ENCODE measurements at regions not wholly inside any gene's neighbourhood (a gene's known extent, or its start where the extent isn't known, plus 50 kb on each side); places are given as distances from the start of the nearest gene placed in this dataset.

GRCh38 chr11:115665175-115665821, 161.1 kb upstream of the CADM1 start:
- no peak for TF ChIP-seq POLR2AphosphoS5 (IDR thresholded peaks at IDR 0.05; ENCODE audit: low read depth, low read length)
- no peak for TF ChIP-seq REST (IDR thresholded peaks at IDR 0.05; ENCODE audit: insufficient read depth in 1 of 2, low read depth in 2 of 2, low read length in 1 of 2)
- TF ChIP-seq CTCF (IDR thresholded peaks at IDR 0.05) = no peak
- TF ChIP-seq TCF7L2 (IDR thresholded peaks at IDR 0.05; ENCODE audit: low read depth, low read length) = no peak
- no peak for TF ChIP-seq SIN3A (IDR thresholded peaks at IDR 0.05; ENCODE audit: borderline replicate concordance, insufficient read depth, low read depth, low read length)
- intact Hi-C loops (cut with micrococcal nuclease; ENCODE audit: unreplicated experiment) = no loop called here
- CTCF ChIA-PET = no interaction called here
- Histone ChIP-seq H3K27me3 (ENCODE audit: control insufficient read depth, insufficient read depth, low read length) (no peaks in the 10 kb centered on the region), H3K4me3 (ENCODE audit: low read depth in 2 of 2, low read length in 2 of 2) (no peak overlapping the region), H3K4me1 (ENCODE audit: control insufficient read depth, insufficient read depth, low read length) (no peaks in the 10 kb centered on the region), H3K36me3 (ENCODE audit: control insufficient read depth, insufficient read depth, low read length) (no peaks in the 10 kb centered on the region), H3K27ac (ENCODE audit: low read length) (no peak overlapping the region), H3K9me3 (ENCODE audit: control insufficient read depth, insufficient read depth, low read depth, low read length) (no peaks in the 10 kb centered on the region)
- POLR2A ChIA-PET = no interaction called here
- in situ Hi-C loops (cut with HindIII; ENCODE audit: low pct_unique_long_range_greater_than_20kb, low sequenced_read_pairs) = no loop called here
- DNase-seq (ENCODE audit: low read depth, low spot score) (no peak), ATAC-seq (no peak)
- no TSS peak for BruUV-seq (replicated peaks)

GRCh38 chr11:115664313-115664712, 160.1 kb upstream of the CADM1 start:
- Histone ChIP-seq H3K27ac (ENCODE audit: low read length) (no peak overlapping the region), H3K27me3 (ENCODE audit: control insufficient read depth, insufficient read depth, low read length) (peaks cover 3% of the 10 kb centered on the region; the same call in 1 of the 2 replicates), H3K36me3 (ENCODE audit: control insufficient read depth, insufficient read depth, low read length) (no peaks in the 10 kb centered on the region), H3K4me1 (ENCODE audit: control insufficient read depth, insufficient read depth, low read length) (no peaks in the 10 kb centered on the region), H3K9me3 (ENCODE audit: control insufficient read depth, insufficient read depth, low read depth, low read length) (no peaks in the 10 kb centered on the region), H3K4me3 (ENCODE audit: low read depth in 2 of 2, low read length in 2 of 2) (no peak overlapping the region)
- ATAC-seq = no peak
- in situ Hi-C loops (cut with HindIII; ENCODE audit: low pct_unique_long_range_greater_than_20kb, low sequenced_read_pairs) (no loop called here), intact Hi-C loops (cut with micrococcal nuclease; ENCODE audit: unreplicated experiment) (no loop called here)
- no TSS peak for BruUV-seq (replicated peaks)
- no peak for TF ChIP-seq CTCF (IDR thresholded peaks at IDR 0.05)
- no peak for TF ChIP-seq SIN3A (IDR thresholded peaks at IDR 0.05; ENCODE audit: borderline replicate concordance, insufficient read depth, low read depth, low read length)
- TF ChIP-seq POLR2AphosphoS5 (IDR thresholded peaks at IDR 0.05; ENCODE audit: low read depth, low read length) = no peak
- no peak for TF ChIP-seq TCF7L2 (IDR thresholded peaks at IDR 0.05; ENCODE audit: low read depth, low read length)
- TF ChIP-seq REST (IDR thresholded peaks at IDR 0.05; ENCODE audit: insufficient read depth in 1 of 2, low read depth in 2 of 2, low read length in 1 of 2) = no peak
- ChIA-PET CTCF (no interaction called here), POLR2A (no interaction called here)
- no peak for DNase-seq (ENCODE audit: low read depth, low spot score)
